ENCODE measurements at regions not wholly inside any gene's neighbourhood (a gene's known extent, or its start where the extent isn't known, plus 50 kb on each side); places are given as distances from the start of the nearest gene placed in this dataset.

DNA sequence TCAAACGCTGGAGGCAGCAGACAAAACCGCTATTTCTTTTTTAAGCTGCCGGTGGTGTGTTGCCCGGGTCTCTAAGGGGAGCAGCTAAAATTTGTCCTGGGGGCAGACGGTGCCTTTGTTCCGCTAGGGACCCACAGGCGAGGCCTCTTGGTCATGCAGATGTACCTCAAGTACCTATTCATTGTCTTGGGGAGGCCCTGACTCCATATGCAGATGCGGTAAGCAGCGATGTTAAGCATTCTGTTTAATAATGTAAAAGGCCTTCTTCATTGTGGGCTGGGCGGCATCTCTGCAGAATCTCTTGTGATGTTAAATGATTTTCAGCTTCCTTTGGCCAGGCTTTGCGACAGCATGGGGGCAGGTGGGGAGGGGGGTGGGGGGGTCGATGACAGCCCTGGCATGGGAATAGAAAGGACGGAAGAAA, 98.9 kb upstream of the PJA1 start:
- no peak for FAIRE-seq

DNA sequence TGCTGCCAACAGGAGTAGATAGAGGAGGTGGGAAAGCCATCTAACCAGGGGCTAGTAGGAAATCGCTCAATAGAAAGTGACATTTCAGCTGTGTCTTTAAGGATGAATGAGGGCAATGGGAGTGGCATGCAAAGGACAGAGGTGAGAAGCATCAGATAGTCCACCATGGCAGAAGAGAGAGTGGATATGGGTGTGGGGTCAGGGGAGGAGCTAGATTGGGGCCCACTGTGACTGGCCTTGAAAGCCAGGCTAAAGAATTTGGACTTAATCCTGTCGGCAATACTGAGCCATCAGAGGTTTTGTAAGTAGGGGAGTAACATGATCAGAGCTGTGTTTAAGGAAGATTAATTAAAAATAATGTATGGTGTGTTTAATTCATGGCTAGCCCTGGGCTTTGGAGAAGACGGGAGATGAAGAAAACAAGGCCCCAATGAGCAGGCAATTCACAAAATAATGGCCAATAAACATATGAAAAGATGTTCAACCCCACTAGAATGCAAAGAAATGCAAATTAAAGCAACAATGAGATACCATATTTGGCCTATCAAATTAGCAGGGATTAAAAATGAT, 98.1 kb upstream of the PJA1 start:
- FAIRE-seq, result no peak

DNA sequence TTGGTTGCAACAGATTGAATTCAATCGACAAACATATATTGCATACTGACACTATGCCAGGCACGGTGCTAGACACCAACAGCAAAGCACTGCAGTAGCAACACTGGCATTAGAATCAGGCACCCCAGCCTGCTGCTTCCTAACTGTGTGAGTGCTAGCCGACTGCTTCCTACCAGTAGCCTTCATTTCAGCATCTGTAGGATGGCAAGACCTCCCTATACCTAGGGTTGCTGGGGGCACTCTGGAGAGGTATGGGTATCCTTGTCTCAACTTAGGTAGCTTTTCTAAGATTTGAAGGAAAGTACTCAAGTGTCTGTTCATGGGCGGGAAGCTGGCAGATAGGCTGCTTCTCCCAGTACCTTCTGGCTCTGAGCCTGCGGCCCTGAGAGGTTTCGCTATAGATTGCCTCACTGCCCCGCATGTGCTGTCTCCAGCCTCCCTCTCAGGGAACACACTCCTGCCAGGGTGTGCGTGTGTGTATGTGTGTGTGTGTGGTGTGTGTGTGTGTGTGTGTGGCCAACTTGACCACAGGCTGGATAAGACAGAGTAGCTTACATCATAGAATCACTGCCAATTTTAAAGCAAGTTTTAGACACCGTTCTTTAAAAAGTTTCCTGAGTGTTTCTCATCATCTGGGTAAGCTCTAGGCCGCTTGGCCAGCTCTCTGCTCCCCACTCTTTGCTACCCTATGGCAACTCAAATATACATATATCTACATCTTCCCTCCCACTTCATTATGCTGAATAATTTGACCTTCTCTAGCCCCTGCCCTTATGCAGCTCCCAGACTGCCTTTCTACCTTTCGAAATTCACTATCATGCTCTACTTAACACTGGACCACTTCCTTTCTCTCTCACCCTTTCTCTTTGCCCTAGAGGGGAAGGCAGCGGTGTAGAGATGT, 97.0 kb upstream of the PJA1 start:
- no peak for FAIRE-seq

DNA sequence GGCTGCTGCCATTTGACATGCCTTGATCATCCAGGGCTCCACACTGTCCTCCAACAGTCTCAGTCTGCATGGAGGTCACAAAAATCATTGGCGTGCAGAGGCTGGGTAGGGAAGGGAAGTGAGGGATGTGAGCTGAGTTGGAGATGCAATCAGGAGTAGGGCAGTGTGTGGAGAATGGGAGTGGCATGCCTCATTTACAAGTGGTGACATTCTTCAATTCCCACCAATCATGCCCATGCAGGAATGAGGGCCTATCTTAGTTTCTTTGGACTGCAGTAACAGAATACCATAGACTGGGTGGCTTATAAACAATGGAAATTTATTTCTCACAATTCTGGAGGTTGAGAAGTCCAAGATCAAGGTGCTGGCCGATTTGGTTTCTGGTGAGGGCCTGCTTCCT, 94.9 kb upstream of the PJA1 start:
- no peak for FAIRE-seq

DNA sequence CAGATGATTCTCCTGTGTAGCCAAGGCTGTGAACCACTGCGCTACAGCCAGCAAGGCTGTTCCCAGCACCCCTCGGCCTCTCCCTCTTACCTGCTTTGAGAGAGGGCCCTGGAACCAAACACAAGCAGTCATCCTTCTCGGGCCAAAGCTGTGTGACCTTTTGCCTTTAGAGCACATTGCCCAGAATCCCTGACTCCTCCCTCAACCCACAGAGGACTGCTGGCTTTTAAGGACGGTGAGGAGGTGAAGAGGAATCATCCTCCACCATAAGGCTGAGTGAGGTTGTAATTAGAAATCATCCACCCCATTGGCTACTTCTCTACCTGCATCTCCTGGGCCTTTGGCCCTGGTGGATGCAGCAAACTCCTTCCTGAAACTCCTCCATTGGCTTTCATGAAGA, 93.6 kb upstream of the PJA1 start:
- FAIRE-seq, result no peak

DNA sequence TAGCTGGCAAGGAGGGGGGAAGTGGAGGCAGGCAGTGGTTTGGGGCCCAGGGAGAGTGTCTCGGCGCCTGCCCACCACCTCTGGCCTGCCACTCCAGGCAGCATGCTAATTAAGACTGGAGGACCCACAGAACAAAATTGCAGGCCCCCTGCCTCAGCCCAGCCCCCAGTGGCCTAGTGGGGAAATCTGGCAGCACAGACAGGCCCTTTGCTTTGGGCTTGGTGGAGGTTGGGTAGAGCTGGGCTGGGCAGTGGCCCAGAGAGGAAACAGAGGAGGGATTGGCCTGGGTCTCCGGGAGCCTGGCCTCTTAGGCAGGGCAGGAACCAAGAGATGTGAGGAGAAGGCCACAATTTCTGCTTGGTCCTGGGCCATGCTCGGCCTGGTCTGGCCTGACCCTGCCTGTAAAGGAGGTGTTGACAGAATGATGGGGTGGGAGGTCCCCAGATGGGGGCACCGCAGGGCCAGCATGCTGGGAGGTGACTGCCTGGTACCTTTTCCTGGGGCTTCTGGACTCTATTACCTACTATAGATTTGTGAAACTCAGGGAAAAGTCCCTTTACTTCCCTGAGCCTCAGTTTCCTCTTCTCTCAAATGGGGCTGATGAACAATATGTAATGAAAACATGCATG, 92.4 kb upstream of the PJA1 start:
- no peak for FAIRE-seq

DNA sequence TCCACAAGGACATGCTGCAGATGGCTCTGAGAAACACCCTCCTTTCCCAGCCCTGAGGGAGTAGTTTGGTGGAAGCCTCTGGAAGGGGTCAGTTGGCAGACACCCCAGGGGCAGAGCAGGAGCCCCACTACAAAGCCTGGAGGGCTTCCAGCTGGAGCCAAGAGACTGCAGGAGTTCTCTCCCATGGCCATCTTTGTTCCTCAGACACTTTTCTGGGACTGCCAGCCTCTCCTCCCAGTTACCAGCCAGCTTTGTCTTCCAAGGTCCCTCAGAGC, 91.0 kb upstream of the PJA1 start:
- no peak for FAIRE-seq

DNA sequence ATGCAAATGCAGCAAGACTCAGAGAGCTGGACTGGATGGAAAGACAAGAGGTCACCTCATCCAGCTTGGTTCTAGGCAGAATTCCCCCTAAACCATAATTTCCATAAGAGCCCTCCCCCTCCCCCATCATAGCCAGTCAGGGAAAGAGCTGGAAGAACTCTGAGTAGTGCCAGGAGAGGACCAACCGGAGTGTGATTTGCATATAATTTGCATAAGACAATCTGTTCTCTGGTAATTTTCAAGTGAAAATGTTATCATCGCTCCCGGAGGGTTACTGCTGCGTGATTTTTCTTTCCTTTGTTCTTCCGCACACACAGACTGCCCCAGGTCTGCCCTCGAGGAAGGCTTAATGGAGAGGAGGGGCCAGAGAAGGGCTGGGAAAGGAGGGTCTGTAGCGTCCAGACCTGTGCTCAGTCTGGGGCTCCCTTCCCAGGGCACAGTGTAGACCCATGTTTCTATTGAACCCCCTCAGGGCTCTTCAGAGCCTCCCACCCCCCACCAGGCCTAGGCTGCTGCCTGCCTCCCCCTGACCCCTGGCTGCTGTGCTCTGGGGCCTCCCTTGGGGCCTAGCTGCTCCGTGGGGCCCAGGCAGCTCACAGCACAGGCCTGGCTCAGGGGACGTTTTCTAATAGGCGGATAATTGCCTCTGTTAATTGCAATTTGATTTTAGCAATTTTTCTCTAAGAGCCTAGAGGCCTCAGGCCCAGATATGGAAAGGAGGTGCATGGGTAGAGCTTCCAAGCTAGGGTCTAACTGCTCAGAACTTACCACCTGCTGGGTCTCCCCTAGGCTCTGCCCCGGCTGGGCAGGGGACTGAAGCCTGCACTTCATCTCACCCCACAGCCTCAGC, 90.4 kb upstream of the PJA1 start:
- no peak for FAIRE-seq

DNA sequence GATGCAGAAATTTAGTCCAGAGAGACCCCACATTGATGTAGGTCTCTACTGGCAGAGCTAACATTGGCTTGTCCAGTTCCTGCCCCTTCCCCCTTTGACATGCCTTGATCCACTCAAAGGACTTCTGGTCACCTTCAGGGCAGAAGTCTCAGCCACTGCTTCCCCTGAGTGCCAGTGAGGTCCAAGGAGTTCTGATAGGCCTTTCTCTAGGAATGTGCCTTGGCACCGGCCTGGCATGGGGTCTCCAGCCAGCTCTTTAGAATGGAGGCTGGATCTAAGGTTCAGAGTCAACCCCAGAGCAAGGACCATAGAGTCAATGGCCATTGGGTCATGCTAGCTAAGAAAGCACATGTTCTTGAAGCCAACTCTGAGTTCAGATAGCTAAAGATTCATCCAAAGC, 88.6 kb upstream of the PJA1 start:
- no peak for FAIRE-seq

DNA sequence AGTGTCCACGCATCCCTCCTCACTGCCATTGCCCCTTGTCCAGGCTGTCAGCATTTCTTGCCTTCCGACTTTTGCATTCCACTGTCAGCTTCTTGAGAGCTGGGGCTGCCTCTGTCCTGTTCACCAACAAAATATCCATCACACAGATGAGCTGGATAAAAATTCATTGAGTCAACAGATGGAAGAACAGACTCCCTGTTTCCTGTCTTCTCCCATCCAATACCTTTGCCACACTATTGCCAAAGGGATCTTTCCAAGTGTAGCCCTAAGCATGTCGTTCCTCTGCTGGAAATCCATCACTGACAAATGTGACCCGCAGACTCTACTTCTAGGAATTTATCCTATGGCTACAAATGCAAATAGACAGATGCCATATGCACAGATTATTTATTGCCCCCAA, 78.0 kb upstream of the PJA1 start:
- no peak for FAIRE-seq

DNA sequence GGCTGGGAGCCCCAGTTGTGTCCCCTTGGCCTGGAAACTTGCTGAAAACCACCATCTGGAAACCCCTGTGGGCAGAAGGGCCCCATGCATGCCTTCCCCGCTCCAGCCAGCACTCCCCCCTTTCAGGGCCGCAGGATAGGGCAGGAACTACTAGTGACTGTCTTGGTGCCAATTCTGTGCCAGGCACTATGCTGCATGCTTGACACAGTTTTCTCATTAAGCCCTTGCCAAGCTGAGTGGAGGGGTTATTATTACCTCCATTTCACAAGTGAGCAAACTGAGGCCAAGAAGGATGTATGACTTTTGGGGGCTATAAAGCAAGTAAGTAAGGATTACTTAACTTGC, 73.6 kb upstream of the PJA1 start:
- no peak for FAIRE-seq

DNA sequence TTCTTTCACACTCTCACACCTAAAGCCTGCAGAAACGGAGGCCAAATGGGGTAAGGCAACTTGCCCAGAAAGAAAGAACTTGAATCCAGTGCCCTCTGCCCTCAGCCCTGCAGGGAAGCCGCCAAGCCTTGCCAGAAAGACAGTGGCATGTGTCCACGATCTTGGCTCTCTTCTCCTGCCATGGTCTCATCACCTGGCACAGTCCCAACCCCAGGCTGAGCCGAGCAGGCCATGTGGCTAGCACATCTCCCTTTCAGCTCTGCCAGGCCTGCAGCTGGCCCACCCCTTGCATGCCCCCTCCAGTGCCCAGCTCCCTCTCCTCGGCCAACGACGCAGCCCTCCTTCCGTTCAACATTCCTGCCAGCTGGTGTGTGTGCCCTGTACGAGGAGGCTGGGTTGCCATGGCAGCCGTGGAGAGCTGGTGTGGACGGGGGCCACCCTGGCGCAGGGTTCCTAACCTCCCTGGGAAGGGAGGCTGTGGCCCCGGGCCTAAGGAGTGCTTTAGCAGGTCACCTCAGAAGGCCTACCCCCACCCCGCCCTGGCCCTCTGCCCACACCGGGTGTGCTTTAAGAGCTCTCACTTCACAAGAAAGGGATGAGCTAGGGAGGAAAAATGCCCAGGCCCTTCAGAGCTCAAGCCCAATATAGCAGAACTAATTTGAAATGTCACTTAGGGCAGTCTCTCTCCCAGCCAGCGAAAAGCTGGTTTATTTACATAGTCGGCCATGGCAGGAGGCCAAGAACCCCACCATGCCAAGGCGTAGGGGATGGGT, 73.0 kb upstream of the PJA1 start:
- FAIRE-seq, result no peak

DNA sequence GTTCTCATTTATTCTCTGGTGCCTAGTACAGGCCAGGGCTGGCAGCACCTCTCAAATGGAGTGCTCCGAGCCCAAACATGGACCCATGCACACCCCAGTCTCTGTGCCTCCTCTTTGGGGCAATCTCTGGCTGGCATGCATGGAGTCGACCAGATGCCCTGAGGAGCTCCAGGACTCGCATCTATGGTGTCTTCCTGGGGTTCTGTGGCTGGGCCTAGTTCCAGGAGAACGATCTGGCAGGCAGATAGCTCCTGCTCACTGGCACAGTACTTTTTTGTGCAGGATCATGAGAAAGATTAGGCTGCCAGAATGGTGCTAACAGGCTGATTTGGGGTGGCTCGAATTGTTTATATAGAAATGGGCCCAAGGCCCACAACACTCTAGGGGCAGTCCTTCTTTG, 72.0 kb upstream of the PJA1 start:
- FAIRE-seq, result no peak

DNA sequence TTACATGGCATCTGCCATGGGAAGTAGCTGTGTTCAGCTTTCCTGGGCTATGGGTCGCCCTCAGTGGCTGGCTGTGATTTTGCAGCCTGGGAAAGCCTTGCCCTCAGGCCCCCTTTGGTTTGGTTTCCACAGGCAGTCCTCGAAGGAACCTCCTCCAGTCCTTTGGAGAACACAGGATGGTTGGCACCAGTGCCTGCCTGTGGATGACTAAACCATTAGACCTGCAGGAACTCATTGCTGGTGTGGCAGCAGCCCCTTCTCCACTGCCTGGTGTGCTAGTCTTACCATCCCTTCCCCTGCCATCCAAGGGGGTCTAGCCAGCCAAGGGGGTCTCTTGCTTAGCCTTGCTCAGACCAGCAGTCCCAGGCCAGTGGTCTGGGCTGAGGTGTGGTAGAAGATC, 71.4 kb upstream of the PJA1 start:
- FAIRE-seq, result no peak

DNA sequence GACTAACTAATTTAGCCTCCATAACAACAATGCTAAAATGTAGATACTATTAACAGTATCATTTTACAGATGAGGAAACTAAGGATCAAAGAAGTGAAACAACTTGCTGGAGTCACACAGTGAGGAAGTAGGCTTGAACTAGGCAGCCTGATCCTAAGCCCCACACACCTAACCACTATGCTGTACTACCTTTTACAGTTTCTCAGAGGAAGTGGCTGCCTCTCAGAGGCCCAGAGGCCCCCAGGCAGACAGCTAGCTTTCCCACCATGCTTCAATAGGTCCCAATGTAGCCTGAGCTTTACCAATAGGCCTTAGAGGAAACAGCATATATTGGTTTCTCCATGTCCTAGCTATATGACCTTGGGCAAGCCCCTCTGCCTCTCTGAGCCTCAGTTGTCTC, 69.4 kb upstream of the PJA1 start:
- no peak for FAIRE-seq

DNA sequence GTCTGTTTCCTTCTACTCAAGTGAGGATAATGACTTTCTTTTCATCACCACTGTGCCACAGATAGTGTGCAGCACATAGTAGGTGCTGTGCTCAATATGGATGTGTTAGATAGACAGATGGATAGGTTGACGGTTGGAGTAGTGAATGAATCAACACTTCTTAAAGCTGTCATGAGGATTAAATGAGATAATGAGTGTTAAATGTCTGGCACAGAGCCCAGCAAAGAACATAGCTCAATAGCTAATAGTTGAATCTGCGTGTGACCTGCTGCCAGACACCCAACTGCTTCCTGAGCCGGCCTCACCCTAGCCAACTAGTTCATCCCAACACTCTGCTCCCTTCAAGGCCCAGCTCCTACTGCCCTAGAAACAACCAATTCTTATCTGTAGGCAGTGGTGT, 67.7 kb upstream of the PJA1 start:
- no peak for FAIRE-seq

DNA sequence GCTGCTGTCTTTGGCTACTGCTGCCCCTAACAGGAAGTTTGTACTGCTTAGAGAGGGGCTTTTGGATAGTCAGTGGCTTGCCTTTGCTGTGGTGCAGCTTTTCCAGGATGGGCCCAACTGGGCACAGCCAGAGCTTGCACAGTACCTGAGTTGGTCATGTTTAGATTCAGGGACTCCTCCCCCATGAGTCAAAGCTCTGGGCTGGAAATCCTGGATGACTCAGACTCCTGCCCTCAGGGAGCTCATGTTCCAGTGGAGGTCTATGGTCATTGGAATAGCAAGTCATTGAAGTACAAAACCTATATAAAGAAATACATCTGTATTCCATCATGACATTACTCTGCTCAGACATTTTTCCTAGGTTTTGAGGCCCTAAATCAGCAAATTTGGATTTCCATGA, 66.7 kb upstream of the PJA1 start:
- no peak for FAIRE-seq

DNA sequence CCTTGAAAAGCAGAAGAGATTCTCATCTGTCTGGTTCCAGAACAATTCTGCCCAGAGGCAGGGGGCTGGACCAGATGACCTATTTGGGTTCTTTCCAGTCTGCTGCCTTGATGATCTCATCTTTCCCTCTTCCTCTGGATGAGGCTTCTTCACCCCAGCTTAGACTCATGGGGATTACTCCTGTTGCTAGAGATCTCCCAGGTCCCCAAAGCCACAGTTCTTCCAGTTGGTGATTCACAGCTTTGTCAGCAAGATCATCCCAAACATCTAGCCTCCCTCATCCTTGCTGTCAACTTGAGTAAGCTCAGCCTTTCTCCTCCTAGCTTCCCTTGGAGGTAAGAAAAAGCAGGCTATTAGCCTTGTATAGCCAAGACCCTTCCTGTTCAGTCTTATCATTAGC, 64.2 kb upstream of the PJA1 start:
- FAIRE-seq, result no peak

DNA sequence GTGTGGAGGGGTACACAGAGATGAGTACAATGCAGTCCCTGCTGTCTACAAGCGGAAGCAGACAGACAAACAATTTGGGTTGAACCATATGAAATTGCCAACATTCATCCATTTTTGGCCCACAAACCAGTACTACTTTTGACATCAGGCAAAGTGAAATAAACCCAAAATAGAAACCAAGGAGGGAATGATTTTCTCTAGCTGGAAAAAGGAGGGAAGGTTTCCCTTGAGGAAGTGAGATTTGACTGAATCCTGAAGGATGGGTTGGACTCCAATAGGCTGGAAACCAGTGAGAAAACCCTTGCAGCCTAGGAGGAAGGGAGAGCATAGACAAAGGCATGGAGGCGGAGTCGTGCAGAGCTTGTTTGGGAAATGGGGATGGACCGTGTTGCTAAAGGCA, 63.5 kb upstream of the PJA1 start:
- no peak for FAIRE-seq

DNA sequence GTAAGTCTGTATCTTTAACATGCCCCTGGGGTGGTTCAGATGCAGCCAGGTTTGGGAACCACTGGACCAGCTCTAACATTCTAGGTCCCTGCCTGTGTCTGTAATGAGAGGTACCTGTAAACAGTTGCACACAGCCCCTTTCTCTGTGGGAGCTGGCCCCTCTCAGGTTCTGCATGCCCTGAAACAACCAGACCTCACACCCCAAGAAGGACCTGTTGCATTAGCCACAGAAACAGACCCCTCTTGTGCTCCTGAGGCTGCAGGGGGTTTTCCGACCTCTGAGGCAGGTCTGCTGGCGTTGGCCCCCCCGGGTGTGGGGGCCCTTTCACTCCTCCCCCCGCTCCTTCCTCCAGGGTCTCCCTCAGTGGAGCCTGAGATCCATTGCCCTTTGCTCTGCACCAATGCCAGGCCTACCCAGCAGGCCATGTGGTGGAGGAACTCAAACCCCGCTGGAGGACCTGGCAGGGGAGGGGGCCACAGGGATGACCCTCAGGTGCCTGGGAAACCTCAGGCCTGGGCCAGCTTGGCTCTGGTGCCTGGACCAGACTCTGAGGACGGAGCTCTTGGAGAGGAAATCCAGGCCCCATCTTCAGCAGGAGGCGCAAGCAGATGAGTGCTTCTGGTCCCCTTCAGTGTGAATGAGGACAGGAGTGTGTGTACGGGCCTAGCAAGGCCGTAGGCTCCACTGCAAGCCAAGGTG, 61.4 kb upstream of the PJA1 start:
- FAIRE-seq, result no peak

DNA sequence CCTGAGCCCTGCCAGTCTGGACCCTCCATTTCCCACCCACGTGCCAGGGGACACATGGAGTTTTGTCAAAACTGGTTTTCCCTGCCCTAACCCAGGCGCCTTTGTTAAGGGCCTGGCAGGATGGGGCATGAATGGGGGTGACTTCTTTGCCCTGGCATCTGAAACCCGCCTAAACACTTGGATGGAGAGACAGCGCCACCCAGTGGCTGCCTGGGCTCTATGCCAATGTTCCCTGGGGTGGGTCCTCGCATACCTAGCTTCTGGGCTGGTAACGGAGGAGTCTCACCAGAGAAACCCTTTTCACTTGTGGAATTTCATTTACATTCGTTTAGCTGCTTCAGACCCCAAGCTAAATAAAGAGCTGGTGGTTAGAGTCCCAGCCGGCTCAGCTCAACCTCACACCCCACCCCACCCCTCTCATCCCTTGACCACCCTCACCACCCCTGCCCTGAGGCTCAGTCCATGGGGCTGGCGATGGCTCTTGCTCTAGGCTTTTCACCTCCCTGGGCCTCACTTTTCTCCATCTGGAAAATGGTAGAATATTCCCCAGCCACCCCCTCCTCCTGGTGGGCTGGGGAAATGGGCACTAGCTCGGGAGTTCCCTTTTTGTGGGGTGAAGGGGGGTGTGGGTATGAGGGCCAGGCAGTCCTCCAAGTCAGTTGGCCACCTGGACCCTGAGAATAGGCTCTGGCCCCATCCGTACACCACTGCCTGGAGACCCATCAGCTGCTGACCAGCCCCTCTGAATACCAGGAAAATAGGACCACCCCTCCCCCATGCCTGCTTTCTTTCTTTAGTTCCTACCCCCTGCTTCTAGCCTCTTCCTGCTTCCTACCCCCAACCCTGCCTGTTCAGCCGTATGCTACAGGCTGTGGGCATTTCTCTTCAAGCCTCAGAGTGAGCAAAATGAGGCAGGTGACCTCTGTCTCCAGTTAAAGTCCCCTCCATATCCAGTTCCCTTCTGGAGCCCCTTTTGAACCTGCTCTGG, 57.1 kb upstream of the PJA1 start:
- peak; percentile 37 for FAIRE-seq
